GDM1 (cell line): ENCODE measurements at regions not wholly inside any gene's neighbourhood (a gene's known extent, or its start where the extent isn't known, plus 50 kb on each side); places are given as distances from the start of the nearest gene placed in this dataset.
"Not testable (repeated sequence)": the region's sequence is repeated elsewhere in the genome, so short reads cannot be mapped to it uniquely, and the experiment has no call there.

ENCODE experiments used
- DNase-seq: peaks from one replicate; lab custom pipeline; 2025; lab: John Stamatoyannopoulos, UW

DNA sequence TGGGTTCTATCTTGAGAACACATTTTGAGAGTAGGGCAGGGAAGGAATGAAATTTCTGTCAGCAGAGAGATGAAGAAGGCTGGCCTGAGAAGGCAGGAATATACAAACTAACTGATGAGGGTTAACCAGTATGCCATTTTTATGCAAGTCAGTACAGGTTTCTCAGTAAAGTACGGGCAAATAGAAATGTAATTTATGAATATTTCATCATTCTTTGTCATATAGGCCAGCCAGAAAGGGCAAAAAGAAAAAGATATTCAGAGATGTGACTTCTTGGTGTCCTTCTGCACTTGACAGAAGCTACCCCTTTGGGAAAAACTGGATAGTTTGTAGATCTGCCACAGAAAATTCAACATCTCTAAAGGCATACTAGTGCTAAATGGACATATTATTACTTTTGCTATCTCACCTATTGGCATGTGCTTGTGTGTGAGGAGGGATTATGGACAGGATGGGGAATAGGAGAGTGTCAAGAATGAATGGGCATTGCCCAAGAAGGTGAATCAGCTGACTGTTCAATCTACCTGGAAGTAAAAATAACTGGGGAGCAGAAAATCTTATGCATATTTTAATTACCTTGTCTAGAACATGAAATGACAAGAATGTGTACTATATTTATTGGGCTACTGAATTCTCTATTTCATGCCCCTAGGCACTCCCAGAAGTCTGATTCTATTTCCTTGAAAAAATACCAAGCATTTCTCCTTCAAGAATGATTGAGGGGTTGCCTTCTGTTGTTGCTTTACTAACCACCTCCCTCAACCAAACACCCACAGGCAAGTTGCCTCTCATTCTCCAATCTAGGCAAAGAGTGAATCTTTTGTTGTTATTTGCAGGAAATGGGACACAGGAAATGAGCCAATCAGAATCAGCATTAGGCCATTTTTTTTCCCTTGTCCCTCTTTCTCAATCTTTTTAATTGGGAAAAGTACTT, 175.1 kb upstream of the SLC38A2 start:
- DNase-seq: no peak

DNA sequence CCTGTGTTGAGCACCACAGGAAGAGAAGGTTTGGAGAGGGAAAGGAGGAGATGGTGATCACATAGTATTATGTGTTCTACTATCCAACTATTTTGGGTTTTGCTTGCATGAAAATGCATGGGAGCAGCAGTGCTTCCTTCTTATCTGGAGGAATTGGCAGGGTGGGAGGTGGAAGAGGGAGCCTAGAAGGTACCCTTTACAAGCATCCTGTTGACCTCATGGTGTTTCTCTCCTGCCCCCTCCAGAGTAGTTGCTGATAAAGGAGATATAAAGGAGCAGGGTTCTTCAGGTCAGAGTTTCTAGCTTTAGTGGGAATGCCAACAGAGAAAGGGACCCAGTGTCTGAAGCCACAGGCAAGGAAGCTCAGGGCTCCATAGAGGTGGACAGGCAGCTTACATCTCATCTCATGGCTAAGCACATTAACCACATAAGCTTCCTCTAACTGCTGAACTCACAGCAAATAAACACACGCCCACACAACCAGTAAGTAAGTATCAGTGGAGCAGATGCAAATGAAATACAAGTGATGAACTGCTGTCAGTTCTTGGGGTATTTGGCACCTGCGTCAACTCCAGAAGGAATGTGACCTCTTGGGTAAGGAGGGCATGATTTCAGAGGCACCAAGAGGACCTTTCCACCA, 174.2 kb upstream of the SLC38A2 start:
- peak; percentile 19 for DNase-seq

DNA sequence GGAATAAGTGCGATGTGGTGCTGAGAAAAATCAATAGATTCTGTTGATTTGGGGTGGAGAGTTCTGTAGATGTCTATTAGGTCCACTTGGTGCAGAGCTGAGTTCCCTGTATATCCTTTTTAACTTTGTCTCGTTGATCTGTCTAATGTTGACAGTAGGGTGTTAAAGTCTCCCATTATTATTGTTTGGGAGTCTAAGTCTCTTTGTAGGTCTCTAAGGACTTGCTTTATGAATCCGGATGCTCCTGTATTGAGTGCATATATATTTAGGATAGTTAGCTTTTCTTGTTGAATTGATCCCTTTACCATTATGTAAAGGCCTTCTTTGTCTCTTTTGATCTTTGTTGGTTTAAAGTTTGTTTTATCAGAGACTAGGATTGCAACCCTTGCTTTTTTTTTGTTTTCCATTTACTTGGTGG, 170.8 kb upstream of the SLC38A2 start:
- not testable (repeated sequence) for DNase-seq

DNA sequence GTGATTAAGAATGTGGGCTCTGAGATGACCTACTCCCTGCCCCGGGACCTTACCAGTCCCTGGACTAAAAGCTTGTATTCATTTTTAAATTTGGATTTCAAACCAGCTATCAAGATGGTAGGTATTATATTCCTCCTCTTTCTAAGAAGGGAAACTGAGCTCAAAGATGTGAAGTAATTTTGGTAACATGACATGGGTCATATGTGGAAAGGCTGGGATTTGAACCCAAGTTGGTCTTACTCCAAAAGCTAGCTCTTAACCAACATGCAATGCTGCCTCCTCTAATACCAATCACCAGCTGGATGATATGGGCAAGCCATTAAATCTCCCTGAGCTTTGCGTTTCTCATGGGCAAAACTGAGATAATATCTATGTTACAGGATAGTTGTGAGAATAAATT, 166.4 kb upstream of the SLC38A2 start:
- DNase-seq: no peak

DNA sequence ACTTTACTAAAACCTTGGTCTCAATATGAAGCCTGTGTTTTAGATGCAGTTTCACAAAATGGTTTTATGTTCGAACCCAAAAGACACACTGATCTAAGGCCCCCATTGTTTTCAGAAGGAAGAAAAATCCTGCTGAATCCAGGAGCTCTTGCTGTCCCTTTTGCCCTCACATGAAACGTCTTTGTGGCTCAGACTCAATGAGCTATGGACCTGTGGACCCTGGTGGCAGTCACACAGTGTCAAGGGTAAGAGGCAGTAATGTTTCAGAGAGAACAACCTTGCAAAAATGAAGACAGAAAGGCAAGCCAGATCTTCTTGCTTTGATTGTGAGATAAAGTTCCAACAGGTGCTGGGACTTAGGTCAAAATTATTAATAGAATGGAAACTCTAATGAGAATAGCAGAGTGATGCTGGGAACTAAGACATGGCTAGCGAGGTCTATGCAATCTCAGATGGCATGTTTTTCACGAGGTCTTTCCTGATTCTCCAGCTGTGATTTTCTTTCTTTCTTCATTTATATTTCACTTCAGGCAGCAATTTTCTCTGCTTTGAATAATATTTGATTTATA, 164.9 kb upstream of the SLC38A2 start:
- DNase-seq: no peak

DNA sequence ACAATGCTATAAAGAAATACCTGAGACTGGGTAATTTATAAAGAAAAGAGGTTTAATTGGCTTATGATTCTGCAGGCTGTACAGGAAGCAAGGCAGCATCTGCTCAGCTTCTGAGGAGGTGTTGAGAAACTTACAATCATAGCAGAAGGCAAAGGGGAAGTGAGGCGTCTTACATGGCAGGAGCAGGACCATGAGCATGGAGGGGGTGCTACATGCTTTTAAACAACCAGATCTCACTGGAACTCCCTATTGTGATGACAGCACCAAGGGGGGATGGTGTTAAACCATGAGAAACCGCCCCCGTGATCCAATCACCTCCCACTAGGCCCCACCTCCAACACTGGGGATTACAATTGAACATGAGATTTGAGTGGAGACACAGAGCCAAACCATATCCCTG, 163.7 kb upstream of the SLC38A2 start:
- peak; percentile 27 for DNase-seq

DNA sequence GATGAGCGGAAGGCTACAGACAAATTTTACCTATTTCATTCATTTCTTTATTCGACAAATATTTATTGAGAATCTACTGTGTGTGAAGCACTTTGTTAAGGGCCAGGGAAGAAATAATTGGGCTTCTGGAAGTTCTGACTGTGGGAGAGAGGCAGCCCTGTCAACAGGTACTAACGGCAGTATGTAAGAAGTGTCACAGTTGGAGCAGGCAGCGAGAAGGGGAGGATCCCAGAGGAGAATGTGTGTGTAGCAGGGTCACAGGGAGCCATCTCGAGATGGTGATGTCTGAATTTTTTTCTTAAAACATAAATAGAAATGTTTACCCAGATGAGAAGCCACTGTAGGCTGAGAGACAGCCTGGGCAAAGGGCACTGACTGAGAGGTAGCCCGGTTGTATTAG, 163.3 kb upstream of the SLC38A2 start:
- no peak for DNase-seq

DNA sequence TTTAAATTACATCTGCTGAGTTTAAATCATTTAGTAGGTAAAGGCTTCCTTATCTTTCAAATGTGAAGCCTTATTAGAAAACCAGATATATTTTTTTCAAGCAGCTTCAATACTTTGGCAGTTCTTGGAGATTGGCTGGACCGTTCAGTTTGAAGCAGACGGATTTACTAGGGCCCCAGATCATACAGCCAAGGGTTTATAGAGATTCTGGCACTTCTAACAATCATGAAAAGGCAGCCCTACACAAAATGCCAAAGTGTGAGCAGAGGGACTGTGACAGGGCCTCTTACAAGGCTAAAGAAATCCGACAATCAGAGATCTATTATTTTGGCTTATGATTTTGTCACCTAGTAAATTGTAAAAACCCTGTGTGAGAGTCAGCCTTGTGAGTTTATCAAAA, 162.8 kb upstream of the SLC38A2 start:
- DNase-seq: no peak

DNA sequence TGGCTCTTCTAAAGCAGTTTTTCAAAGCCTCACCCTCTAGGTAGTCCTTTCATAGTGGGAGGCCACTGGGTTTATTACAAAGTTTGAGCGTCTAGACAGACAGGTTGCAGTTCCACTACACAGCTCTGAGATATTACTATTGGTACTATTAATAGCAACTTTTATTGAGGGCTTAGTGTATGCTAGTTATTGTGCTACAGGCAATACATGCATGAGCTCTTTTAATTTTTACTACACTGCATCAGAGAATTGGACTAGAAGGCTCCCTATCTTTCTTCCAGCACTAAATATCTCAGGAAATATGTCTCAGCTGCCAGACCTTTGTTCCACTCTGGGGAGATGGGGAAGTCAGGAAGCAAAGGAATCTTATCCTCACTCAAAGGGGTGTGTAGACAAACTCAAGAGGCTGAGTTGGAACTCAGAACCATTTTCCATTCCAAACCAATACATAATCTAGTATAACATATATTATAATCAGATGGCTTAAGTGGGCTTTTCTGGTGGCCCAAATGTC, 161.8 kb upstream of the SLC38A2 start:
- no peak for DNase-seq

DNA sequence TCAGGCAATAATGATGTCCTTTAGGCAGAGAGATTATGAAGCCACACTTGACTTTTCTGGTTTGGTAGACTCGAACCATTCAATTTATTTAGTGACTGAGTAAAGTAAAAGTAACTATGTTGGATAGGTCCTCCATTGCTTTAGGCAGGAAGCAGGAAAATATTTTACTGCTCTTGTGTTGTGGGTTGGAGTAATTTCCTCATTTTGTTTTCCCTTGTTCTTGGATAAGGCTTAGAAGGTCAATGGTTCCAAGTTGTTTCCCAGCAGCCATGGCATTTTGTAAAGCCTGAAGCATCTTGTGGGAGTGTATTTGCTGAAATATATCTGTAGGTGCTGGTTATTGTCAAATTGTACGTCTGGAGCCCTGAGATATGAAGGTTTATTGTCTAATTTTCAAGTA, 161.2 kb upstream of the SLC38A2 start:
- DNase-seq: no peak

DNA sequence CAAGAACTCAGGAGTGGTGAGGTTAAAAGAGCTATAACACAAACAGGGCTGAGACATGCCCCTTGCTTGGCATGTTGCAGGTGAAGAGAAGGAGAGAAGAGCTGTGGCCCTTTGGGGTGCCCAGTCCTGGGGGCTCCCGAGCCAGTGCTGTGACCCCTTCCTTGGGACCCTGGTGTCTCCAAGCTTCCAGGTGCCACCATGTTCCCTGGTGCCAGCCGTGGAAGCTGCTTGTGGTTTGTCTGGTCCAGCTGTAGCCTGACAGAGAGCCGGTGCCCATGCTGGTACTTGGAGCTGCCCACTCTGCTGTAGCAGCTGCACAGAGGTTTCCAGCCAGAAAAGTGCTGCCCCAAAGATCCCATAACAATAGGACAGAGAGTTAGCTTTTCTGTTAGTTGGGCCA, 159.2 kb upstream of the SLC38A2 start:
- no peak for DNase-seq

DNA sequence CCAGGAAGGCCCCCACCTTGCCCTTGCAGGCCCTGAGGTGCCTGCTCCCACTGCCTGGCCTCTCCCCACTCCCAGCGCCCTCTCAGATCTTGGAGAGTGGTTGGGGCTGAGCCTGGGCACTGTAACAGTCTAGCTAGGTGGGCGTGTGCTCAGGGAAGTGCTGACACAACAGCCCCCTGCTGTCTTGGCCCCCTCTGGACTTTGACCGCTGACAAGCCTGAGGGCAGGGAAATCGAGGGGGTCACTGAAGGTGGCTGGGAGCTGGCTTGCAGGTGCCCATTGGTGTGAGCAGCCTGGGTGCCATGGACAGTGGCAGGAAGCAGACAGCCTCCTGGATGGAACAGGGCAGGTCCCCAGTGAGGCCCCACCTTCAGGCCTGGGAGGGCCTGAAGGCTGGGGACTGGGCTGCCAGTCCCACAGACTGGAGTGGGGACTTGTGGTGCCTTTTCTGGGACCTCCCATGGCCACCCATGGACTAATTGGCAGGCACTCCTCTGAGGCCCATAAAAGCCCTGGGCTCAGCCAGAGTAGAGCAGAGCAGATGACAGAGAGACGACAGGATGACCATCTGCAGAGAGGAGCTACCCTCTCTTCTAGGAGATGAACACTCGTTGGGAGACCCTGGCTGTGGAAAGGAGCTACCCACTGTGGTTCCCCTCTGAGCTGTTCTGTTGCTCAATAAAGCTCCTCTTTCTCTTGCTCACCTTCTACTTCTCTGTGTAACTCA, 158.6 kb upstream of the SLC38A2 start:
- no peak for DNase-seq

DNA sequence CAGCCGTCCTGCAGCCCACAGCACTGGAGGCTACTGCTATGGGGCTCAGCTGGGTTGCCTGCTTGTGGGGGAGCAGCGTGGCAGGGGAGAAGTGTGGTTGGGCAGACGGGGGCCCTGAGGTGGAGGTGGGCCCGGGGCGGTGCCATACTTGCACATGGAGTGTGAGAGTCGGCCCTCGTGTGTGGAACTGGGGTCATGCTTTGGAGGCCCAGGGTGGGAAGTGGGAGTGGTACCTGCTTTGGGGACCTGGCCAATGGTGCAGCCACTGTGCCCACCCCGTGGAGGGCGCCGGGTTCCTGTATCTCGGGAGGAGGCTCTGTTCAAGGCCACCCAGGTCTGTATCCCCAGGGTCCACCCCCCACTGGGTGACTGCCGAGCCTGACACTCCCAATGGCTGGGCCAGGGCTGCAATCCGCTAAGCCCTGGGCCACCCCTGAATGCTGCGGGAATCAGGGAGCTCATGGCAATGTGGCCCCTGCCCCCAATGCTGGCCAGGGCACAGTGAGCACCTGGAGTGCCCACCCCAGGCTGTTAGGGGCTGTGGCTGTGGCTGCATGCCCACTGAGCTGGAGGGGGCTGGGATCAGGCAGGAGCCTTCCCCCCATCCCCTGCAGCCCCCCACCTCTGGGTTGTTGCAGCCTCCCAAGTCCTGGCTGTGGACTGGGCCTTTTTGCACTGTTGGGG, 157.9 kb upstream of the SLC38A2 start:
- no peak for DNase-seq

DNA sequence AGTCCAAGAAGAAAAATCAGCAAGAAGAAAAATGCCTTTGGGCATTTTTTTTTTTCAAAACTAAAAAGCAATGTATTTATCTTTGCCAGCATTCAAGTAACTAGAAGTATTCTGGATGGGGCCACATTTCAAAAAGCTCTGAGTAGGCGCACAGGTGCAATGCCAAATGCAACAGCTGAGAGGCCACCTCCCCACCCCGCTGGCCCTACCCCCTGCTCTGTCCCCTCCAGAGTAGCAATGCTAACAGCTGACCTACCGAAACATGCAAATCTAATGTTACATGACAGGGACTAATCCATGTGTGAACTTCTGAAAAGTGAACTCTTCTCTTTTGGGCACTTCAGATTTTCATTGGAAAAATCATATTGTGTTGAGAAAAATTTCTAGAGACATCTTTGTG, 153.7 kb upstream of the SLC38A2 start:
- DNase-seq: no peak

DNA sequence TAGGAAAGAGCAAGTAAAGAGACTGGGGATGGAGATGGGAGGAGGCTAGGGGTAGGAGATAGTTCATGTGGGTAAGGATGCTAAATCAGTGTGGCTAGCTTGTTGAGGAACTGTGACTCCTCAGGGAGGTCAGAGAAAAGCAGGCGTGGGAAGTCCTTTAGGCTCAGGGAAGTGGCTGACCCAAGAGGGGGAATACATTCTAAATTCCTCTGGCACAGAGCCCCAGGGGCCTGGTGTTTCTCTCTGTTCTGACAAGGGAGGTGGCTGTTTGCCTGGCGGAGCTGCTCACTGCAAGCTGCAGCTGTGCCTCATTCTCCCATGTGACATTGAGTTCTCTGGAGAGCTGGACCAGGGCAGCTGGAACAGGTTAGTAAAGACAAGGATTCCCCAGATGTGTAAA, 152.2 kb upstream of the SLC38A2 start:
- DNase-seq: no peak

DNA sequence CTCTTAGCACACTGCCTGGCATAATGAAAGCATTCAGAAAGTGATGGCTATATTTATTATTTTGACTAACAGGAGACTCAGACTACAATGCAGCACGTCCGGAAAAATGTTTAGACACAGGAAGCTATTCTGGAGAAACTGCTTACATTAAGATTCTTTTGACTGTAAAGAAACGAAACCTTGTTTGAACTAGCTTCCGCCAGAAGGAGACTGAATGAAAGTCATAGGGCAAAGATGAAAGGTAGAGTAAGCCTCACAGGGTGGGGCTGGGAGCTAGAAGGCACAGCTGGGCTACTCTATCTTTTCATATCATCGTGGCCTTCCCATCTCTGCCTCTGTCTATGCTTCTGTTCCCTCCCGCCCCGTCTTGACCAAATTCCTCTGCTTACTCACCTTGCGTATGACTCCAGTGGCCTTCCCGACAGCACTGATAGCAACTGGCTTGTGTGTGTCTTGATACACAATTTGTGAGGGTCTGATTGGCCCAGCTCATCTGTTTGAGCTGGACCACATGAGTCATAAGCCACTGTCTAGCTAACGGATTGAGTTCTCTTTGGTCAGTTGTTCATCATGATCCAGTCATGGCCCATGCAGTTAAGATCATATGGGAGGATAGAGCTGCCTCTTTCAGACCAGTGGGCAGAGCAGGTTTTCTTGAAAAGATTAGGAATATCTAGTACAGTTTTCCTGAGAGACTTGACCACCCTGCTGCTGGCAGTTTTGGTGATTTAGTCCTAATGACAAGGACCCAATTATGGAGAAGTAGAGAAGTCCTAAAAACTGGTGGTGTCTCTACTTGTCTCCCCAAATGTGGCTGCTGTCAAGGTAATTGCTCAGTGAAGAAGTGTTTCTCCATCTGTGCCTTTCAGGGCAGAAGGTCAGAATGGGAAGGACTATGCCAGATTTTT, 151.5 kb upstream of the SLC38A2 start:
- no peak for DNase-seq

DNA sequence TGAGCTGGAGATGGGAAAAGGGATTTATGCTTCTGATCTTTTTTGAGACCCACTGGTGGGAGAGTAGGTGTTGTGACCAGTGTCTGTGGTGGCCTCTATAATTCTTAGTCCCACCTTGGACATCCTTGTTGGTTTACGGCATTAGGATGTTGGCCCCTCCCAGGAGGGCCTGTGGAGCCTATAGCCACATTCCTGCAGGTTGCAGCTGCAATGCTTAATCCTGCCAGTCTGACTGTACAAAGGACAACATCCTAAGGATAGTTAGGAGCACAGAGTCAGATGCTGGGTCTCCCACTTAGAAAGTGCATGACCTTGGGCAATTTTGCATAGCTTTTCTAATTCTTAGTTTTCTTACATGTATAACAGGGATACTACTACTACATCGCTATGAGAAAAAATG, 150.9 kb upstream of the SLC38A2 start:
- no peak for DNase-seq

DNA sequence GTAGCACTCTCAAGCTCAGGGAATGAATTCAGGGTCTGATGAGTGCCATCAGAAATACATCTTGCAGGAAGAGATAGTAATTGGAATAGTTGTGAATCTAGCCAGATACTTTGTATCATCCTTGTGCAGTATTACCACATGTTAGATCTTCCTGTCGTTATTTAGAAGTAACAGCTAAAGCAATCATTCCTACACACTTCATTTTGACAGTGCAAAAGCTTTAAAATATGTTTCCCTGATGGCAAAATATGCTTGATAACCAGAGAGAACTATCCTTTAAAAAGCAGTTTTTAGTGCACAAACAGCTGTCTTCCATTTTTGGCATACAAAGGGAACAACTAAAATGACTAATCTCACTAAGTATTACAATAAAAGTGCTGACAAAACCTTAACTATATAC, 149.5 kb upstream of the SLC38A2 start:
- DNase-seq: no peak

DNA sequence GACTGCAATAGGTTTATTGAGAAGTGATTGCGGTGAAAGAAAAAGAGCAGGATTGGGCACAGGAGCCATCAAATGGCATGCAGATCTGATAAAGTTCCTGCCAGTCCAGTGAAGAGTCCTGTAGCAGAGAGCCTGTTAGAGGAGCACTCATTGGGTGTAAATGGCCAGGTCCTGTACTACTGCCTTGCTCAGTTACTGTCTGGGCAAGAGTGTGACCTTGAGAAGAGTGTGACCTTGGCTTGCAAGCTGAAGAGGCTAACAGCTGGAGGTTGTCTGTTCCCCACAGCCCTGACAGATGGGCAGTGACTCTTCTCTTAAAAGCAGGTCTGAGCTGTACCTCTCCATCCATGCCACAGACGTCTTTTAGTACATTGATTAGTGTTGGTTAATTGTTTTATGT, 148.6 kb upstream of the SLC38A2 start:
- DNase-seq: no peak

DNA sequence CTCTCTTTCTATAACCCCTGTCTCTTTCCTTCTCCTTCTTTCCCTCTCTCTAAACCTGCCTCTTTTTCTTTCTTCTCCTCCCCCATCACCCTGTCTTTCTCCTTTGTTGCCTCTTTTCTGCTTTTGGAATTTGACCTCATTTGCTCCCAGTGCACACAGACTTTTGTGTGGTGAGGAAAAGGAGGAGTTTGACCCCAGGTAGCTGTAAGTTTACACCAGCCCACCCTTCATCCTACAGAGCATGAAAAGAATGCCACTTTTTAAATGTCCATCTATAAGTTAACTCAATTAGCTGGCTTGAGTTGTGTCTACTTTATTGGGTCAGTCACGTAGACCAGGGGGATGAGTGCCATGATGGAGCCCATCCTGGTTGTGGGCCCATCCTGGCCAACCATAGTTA, 146.8 kb upstream of the SLC38A2 start:
- no peak for DNase-seq

DNA sequence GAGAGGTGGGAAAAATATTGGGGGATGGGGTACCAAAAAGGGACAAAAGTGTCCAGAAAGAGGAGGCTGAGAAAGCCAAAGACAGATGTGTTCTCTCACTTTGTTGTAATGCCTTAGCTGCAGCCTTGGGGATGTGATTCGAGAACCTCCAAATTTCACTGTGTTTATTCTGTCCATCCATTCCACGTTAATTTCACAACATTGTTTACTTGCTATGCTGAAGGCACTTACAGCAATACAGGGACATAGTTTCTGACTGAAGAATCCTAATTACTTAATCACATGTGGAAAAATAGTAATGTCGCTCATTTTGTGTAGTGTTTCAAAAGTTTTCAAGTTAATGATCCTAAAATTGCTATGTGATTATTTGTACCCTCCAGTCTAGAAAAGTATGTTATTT, 146.2 kb upstream of the SLC38A2 start:
- no peak for DNase-seq
